Trophoblast cell (in vitro differentiated cells and primary cell): ENCODE measurements at regions not wholly inside any gene's neighbourhood (a gene's known extent, or its start where the extent isn't known, plus 50 kb on each side); places are given as distances from the start of the nearest gene placed in this dataset.

Experiments
- DNase-seq, 2 donors: peaks; one replicate each; pipeline ENCODE4 v3.0.0-alpha.2; 2016
- H2AFZ ChIP-seq: 2 replicates; pipeline ENCODE4 v1.6.1; 2013; ENCODE audit warnings: low read length, moderate library complexity, mild to moderate bottlenecking; ENCODE audit not compliant: insufficient read depth, poor library complexity
- H2AK5ac ChIP-seq: 2 replicates; pipeline ENCODE4 v1.6.1; 2013; ENCODE audit warnings: mild to moderate bottlenecking, low read length
- H2BK120ac ChIP-seq: 2 replicates; pipeline ENCODE4 v1.6.1; 2013; ENCODE audit warnings: low read length, mild to moderate bottlenecking, moderate library complexity; ENCODE audit not compliant: insufficient read depth, poor library complexity
- H2BK12ac ChIP-seq: 2 replicates; pipeline ENCODE4 v1.6.1; 2013; ENCODE audit warnings: mild to moderate bottlenecking, low read length, moderate library complexity
- H2BK5ac ChIP-seq: 2 replicates; pipeline ENCODE4 v1.6.1; 2013; ENCODE audit warnings: low read length, low read depth, moderate library complexity, mild to moderate bottlenecking; ENCODE audit not compliant: poor library complexity
- H3K14ac ChIP-seq: 2 replicates; pipeline ENCODE4 v1.6.1; 2013; ENCODE audit warnings: mild to moderate bottlenecking, low read length
- H3K18ac ChIP-seq: 2 replicates; pipeline ENCODE4 v1.6.1; 2013; ENCODE audit warnings: mild to moderate bottlenecking, low read length
- H3K23ac ChIP-seq: 2 replicates; pipeline ENCODE4 v1.6.1; 2013; ENCODE audit warnings: low read length
- H3K27ac ChIP-seq: 2 replicates; pipeline ENCODE4 v1.5.1; 2013; ENCODE audit warnings: low read depth, mild to moderate bottlenecking, inconsistent platforms, low read length, moderate library complexity
- H3K27me3 ChIP-seq: 2 replicates; pipeline ENCODE4 v1.6.1; 2013; ENCODE audit warnings: inconsistent platforms, mild to moderate bottlenecking, low read length, moderate library complexity; ENCODE audit not compliant: insufficient read depth
- H3K36me3 ChIP-seq, 2 experiments: 1 replicate in 1 of 2; 2 replicates in 1 of 2; pipeline ENCODE4 v1.6.1; 2013; ENCODE audit warnings: low read length in 2 of 2, mild to moderate bottlenecking in 2 of 2, moderate library complexity in 1 of 2; ENCODE audit not compliant: insufficient read depth in 2 of 2, control insufficient read depth in 1 of 2
- H3K4ac ChIP-seq: 2 replicates; pipeline ENCODE4 v1.6.1; 2013; ENCODE audit warnings: low read depth, mild to moderate bottlenecking, low read length, moderate library complexity
- H3K4me1 ChIP-seq, 2 experiments: 1 replicate in 1 of 2; 2 replicates in 1 of 2; pipeline ENCODE4 v1.6.1; 2013; ENCODE audit warnings: low read length in 2 of 2, mild to moderate bottlenecking in 2 of 2, moderate library complexity in 1 of 2; ENCODE audit not compliant: insufficient read depth in 2 of 2, control insufficient read depth in 1 of 2
- H3K4me2 ChIP-seq: 2 replicates; pipeline ENCODE4 v1.6.1; 2013; ENCODE audit warnings: inconsistent platforms, mild to moderate bottlenecking, low read length, moderate library complexity
- H3K4me3 ChIP-seq: 2 replicates; pipeline ENCODE4 v1.5.1; 2013; ENCODE audit warnings: mild to moderate bottlenecking, low read depth, low read length, inconsistent platforms
- H3K79me1 ChIP-seq: one replicate; pipeline ENCODE4 v1.6.1; 2013; ENCODE audit warnings: low read length
- H3K79me2 ChIP-seq: 2 replicates; pipeline ENCODE4 v1.6.1; 2013; ENCODE audit warnings: low read length, mild to moderate bottlenecking; ENCODE audit not compliant: control insufficient read depth, insufficient read depth, poor library complexity
- H3K9ac ChIP-seq: 2 replicates; pipeline ENCODE4 v1.6.1; 2013; ENCODE audit warnings: mild to moderate bottlenecking, low read length
- H3K9me3 ChIP-seq: 2 replicates; pipeline ENCODE4 v1.6.1; 2013; ENCODE audit warnings: low read depth, mild to moderate bottlenecking, control low read depth, inconsistent platforms, low read length; ENCODE audit not compliant: insufficient read depth
- H4K12ac ChIP-seq: 2 replicates; pipeline ENCODE4 v1.6.1; 2013; ENCODE audit warnings: low read depth, mild to moderate bottlenecking, low read length, moderate library complexity
- H4K8ac ChIP-seq: 2 replicates; pipeline ENCODE4 v1.6.1; 2013; ENCODE audit warnings: low read depth, mild to moderate bottlenecking, low read length, moderate library complexity
- H4K91ac ChIP-seq: one replicate; pipeline ENCODE4 v1.6.1; 2013; ENCODE audit warnings: low read depth, mild to moderate bottlenecking, low read length, moderate library complexity
- WGBS: extraction: QIAGEN DNeasy Blood & Tissue Kit; methylation state at CpG from one replicate; pipeline ENCODE4 v1.1.7; 2013; ENCODE audit warnings: missing lambda C conversion rate; ENCODE audit not compliant: insufficient read length, insufficient coverage; ENCODE audit errors: extremely low coverage; 5-methylcytosine and 5-hydroxymethylcytosine counted together

DNA sequence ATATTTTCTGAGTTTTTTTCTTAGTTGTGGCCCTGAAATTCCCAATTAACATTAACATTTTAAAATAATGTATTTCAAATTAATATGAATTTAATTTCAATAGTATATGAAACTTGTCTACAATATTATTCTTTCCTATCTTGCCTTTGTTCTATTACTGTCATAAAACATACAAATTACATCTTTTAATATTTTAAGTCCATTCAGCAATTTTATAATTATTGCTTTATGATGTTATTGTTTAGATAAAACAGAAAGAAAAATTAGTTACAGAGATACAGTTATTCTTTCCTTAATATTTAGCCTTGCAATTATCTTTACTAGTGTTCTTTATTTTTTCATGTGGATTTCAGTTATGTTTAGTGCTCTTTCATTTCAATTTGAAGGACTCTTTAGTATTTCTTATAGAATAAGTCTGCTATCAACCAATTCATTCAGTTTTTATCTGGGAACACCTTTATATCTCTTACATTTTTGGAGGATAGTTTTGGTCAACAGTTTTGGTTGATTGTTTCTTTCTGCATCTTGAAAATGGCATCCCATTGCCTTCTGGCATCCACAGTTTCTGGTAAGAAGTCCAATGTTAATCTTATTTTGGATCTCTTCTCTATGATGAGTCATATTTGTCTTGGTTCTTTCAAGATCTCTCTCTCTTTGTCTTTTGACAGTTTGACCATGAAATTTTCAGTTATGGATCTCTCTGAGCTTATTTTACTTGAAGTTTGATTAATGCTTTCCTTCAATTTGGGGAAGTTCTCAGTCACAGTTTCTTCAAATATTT lies 76.9 kb upstream of the CHST9 start:
- Histone ChIP-seq H3K4me1 (no peaks in the 10 kb centered on the region), H2AK5ac (no peak overlapping the region), H3K9ac (no peak overlapping the region), H3K4me2 (no peak overlapping the region), H3K27me3 (no peaks in the 10 kb centered on the region), H4K91ac (no peak overlapping the region), H3K4me3 (no peak overlapping the region), H3K4ac (no peak overlapping the region), H3K79me2 (no peaks in the 10 kb centered on the region), H4K8ac (no peak overlapping the region), H2AFZ (no peak overlapping the region), H2BK120ac (no peak overlapping the region), H4K12ac (no peak overlapping the region), H2BK12ac (no peak overlapping the region), H2BK5ac (no peak overlapping the region), H3K23ac (no peak overlapping the region), H3K14ac (no peak overlapping the region), H3K27ac (no peak overlapping the region), H3K79me1 (no peaks in the 10 kb centered on the region), H3K36me3 (no peaks in the 10 kb centered on the region), H3K18ac (no peak overlapping the region), H3K9me3 (peaks cover 2% of the 10 kb centered on the region)
- no peak for DNase-seq

DNA sequence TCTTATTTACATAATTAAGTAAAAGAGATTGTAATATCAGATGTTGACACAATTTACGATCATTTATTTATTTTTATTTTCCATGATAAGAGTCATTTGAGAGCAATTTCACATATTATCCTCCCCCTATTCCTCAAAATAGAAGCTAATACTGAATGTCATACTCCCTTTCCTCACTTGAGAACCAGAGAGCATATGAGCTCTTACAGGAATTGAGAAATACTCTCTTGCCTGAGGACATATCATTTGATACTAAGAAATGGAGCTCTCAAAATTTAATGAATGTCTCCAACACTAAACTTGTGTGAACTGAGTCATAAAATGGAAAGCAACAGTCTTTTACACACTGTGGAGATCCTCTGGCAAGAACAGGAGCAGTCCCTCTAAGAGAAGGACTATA lies 68.5 kb upstream of the CHST9 start:
- H4K12ac ChIP-seq, result no peak overlapping the region
- H3K36me3 ChIP-seq, result no peaks in the 10 kb centered on the region
- no peak overlapping the region for H2BK120ac ChIP-seq
- H4K8ac ChIP-seq, result no peak overlapping the region
- no peak overlapping the region for H3K4me2 ChIP-seq
- H2BK12ac ChIP-seq, result no peak overlapping the region
- H3K4me3 ChIP-seq, result no peak overlapping the region
- no peak for DNase-seq
- no peak overlapping the region for H2BK5ac ChIP-seq
- H3K4me1 ChIP-seq, result no peaks in the 10 kb centered on the region
- no peak overlapping the region for H4K91ac ChIP-seq
- no peak overlapping the region for H3K4ac ChIP-seq
- no peak overlapping the region for H3K9ac ChIP-seq
- no peak overlapping the region for H2AK5ac ChIP-seq
- H2AFZ ChIP-seq, result no peak overlapping the region
- no peak overlapping the region for H3K18ac ChIP-seq
- no CpG with 5 or more reads among the region's 1 CpG for WGBS
- no peaks in the 10 kb centered on the region for H3K27me3 ChIP-seq
- H3K79me1 ChIP-seq, result no peaks in the 10 kb centered on the region
- no peaks in the 10 kb centered on the region for H3K9me3 ChIP-seq
- H3K23ac ChIP-seq, result no peak overlapping the region
- H3K14ac ChIP-seq, result no peak overlapping the region
- H3K79me2 ChIP-seq, result no peaks in the 10 kb centered on the region
- no peak overlapping the region for H3K27ac ChIP-seq

DNA sequence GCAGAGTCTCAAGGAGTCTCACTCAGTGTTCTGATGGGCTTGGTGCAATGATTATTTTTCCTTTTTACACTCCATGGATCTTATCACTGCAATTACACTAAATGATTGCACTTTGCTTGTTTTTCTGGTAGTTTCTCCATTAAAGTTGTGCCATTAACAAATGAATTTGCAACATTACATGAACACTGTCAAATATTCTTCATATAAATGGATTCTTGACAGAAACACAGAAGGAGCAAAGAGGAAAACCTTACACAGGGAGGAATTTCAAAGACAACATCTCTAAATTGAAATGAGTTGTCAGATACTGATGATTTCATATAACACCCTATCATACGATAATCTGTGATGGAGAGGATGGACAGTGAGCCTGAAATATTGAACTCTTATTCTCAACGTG lies 65.4 kb upstream of the CHST9 start:
- no peak overlapping the region for H3K9ac ChIP-seq
- no CpG with 5 or more reads among the region's 2 CpGs for WGBS

DNA sequence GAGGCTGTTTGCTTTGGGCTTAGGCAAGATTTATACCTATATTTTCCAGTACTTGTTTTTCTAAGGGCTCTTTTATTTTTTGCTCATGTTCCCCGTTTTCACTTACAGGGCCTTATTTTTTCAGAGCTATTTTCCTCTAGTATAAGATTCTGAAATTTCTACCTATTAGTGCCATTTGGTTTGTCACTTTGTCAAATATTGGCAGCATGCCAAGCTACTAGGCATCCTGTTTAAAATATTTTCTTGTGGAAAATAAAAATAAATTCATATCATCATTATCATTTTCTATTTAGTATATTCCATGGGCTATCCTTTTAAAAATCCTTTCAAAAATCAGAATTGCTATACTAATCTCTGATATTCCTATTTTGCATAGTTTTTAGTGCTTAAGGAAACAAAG lies 64.8 kb upstream of the CHST9 start:
- H3K27ac ChIP-seq, result no peak overlapping the region

More for the DNA sequence above, 65.4 kb upstream of the CHST9 start:
- Histone ChIP-seq H3K79me1 (no peaks in the 10 kb centered on the region), H2AK5ac (no peak overlapping the region), H3K27me3 (no peaks in the 10 kb centered on the region), H3K4me3 (no peak overlapping the region), H3K9me3 (no peaks in the 10 kb centered on the region), H2BK5ac (no peak overlapping the region), H4K8ac (no peak overlapping the region), H3K14ac (no peak overlapping the region), H3K23ac (no peak overlapping the region), H3K18ac (no peak overlapping the region), H2BK12ac (no peak overlapping the region), H4K91ac (no peak overlapping the region), H2BK120ac (no peak overlapping the region), H3K79me2 (no peaks in the 10 kb centered on the region), H3K27ac (no peak overlapping the region), H3K4me2 (no peak overlapping the region), H3K4me1 (no peaks in the 10 kb centered on the region), H3K36me3 (no peaks in the 10 kb centered on the region), H3K4ac (no peak overlapping the region), H2AFZ (no peak overlapping the region), H4K12ac (no peak overlapping the region)
- no peak for DNase-seq

More for the DNA sequence above, 64.8 kb upstream of the CHST9 start:
- Histone ChIP-seq H2BK12ac (no peak overlapping the region), H3K4me3 (no peak overlapping the region), H4K12ac (no peak overlapping the region), H3K79me1 (no peaks in the 10 kb centered on the region), H3K14ac (no peak overlapping the region), H2AFZ (no peak overlapping the region), H2BK5ac (no peak overlapping the region), H2BK120ac (no peak overlapping the region), H3K4me2 (no peak overlapping the region), H3K4me1 (no peaks in the 10 kb centered on the region), H3K23ac (no peak overlapping the region), H2AK5ac (no peak overlapping the region), H3K4ac (no peak overlapping the region), H3K79me2 (no peaks in the 10 kb centered on the region), H3K9ac (no peak overlapping the region), H4K8ac (no peak overlapping the region), H3K27me3 (no peaks in the 10 kb centered on the region), H3K36me3 (no peaks in the 10 kb centered on the region), H4K91ac (no peak overlapping the region), H3K18ac (no peak overlapping the region), H3K9me3 (no peaks in the 10 kb centered on the region)
- WGBS, result no CpG with 5 or more reads among the region's 1 CpG
- DNase-seq, result no peak
